Right atrium auricular region (tissue), 2 donors: ENCODE measurements at regions not wholly inside any gene's neighbourhood (a gene's known extent, or its start where the extent isn't known, plus 50 kb on each side); places are given as distances from the start of the nearest gene placed in this dataset.

Experiments used
- DNase-seq: peaks from one replicate; pipeline ENCODE4 v3.0.0-alpha.2; 2019; ENCODE audit warnings: low spot score
- H3K27ac ChIP-seq, 2 donors: fragments of 200-600 bp; sonication (generic); 1 replicate in 1 of 2; 2 replicates in 1 of 2; pipeline ENCODE4 v1.5.1; 2016 to 2019
- H3K27me3 ChIP-seq, 2 donors: fragments of 200-600 bp; sonication (generic); one replicate each; pipeline versions ENCODE4 v1.5.1 to v1.6.0; 2017 to 2019
- H3K36me3 ChIP-seq: fragments of 200-600 bp; sonication (generic); one replicate; pipeline ENCODE4 v1.5.1; 2016
- H3K4me1 ChIP-seq, 2 donors: fragments of 200-600 bp; sonication (generic); one replicate each; pipeline versions ENCODE4 v1.5.1 to v1.6.0; 2017 to 2019
- H3K4me3 ChIP-seq, 2 donors: fragments of 200-600 bp; sonication (generic); 1 replicate in 1 of 2; 2 replicates in 1 of 2; pipeline ENCODE4 v1.5.1; 2017 to 2019; ENCODE audit warnings: mild to moderate bottlenecking in 1 of 2, moderate library complexity in 1 of 2
- H3K9me3 ChIP-seq, 2 donors: fragments of 200-600 bp; sonication (generic); one replicate each; pipeline ENCODE4 v1.5.1; 2019
- CTCF ChIP-seq, 2 donors: fragments of 200-600 bp; sonication (generic); IDR thresholded peaks; one replicate each; pipeline ENCODE4 v1.5.1; 2019; ENCODE audit warnings: antibody characterized with exemption in 2 of 2

- Histone ChIP-seq H3K4me1 (no peaks in the 10 kb centered on the region), H3K36me3 (no peaks in the 10 kb centered on the region), H3K27me3 (no peaks in the 10 kb centered on the region), H3K27ac (no peak overlapping the region), H3K4me3 (no peak overlapping the region), H3K9me3 (no peaks in the 10 kb centered on the region)
- TF ChIP-seq CTCF (IDR thresholded peaks at IDR 0.05): no peak
- no peak for DNase-seq
These were observed 90.2 kb upstream of the TAB3 start for GRCh38 chrX:30979271-30979670.

GRCh38 chrX:30975467-30975866 lies 86.4 kb upstream of the TAB3 start:
- no peak for TF ChIP-seq CTCF (IDR thresholded peaks at IDR 0.05)
- no peak overlapping the region for H3K4me3 ChIP-seq
- no peaks in the 10 kb centered on the region for H3K4me1 ChIP-seq
- no peaks in the 10 kb centered on the region for H3K36me3 ChIP-seq
- no peak overlapping the region for H3K27ac ChIP-seq
- no peaks in the 10 kb centered on the region for H3K27me3 ChIP-seq
- H3K9me3 ChIP-seq: no peaks in the 10 kb centered on the region
- DNase-seq: no peak

- no peak for TF ChIP-seq CTCF (IDR thresholded peaks at IDR 0.05)
- Histone ChIP-seq H3K36me3 (no peaks in the 10 kb centered on the region), H3K4me1 (no peaks in the 10 kb centered on the region), H3K27me3 (no peaks in the 10 kb centered on the region), H3K4me3 (no peak overlapping the region), H3K9me3 (no peaks in the 10 kb centered on the region), H3K27ac (no peak overlapping the region)
- DNase-seq: no peak
These were observed 84.9 kb upstream of the TAB3 start for GRCh38 chrX:30973784-30974427.

- DNase-seq: no peak
- Histone ChIP-seq H3K36me3 (no peaks in the 10 kb centered on the region), H3K27me3 (no peaks in the 10 kb centered on the region), H3K4me1 (no peaks in the 10 kb centered on the region), H3K4me3 (no peak overlapping the region), H3K27ac (no peak overlapping the region), H3K9me3 (no peaks in the 10 kb centered on the region)
- TF ChIP-seq CTCF (IDR thresholded peaks at IDR 0.05): peak; percentile 49 to 77
These were observed 82.9 kb upstream of the TAB3 start for GRCh38 chrX:30971774-30972603.

GRCh38 chrX:30967516-30967915 lies 78.5 kb upstream of the TAB3 start:
- no peak for DNase-seq
- no peaks in the 10 kb centered on the region for H3K27me3 ChIP-seq
- no peaks in the 10 kb centered on the region for H3K4me1 ChIP-seq
- H3K4me3 ChIP-seq: no peak overlapping the region
- no peaks in the 10 kb centered on the region for H3K36me3 ChIP-seq
- no peak for TF ChIP-seq CTCF (IDR thresholded peaks at IDR 0.05)
- no peak overlapping the region for H3K27ac ChIP-seq
- no peaks in the 10 kb centered on the region for H3K9me3 ChIP-seq
